AG10803 (cell line): ENCODE measurements at regions not wholly inside any gene's neighbourhood (a gene's known extent, or its start where the extent isn't known, plus 50 kb on each side); places are given as distances from the start of the nearest gene placed in this dataset.

Experiments used
- DNase-seq: peaks from one replicate; pipeline ENCODE4 v3.0.0; 2010; ENCODE audit warnings: low read depth
- H3K4me3 ChIP-seq: 2 replicates; pipeline ENCODE4 v1.5.1; 2011; ENCODE audit warnings: mild to moderate bottlenecking, low read length, control low read depth
- CTCF ChIP-seq: conservative IDR thresholded peaks from 2 replicates; pipeline ENCODE4 v1.5.1; 2011; ENCODE audit warnings: mild to moderate bottlenecking, low read length, control low read depth, inconsistent platforms

- no peak for TF ChIP-seq CTCF
- H3K4me3 ChIP-seq = no peak overlapping the region
- DNase-seq = no peak
Observed at GRCh38 chr15:98167722-98168268, 207.3 kb downstream of the ARRDC4 start.

GRCh38 chr15:98169551-98169950, 209.0 kb downstream of the ARRDC4 start:
- DNase-seq = no peak
- no peak for TF ChIP-seq CTCF

GRCh38 chr15:98174286-98174685, 213.8 kb downstream of the ARRDC4 start:
- DNase-seq = peak; percentile 37
- TF ChIP-seq CTCF = no peak; the same call in 1 of the 2 replicates
- no peak overlapping the region for H3K4me3 ChIP-seq

More at GRCh38 chr15:98169551-98169950, 209.0 kb downstream of the ARRDC4 start:
- no peak overlapping the region for H3K4me3 ChIP-seq

- DNase-seq = no peak
- no peak for TF ChIP-seq CTCF
- no peak overlapping the region for H3K4me3 ChIP-seq
Observed at GRCh38 chr15:98174841-98175240, 214.3 kb downstream of the ARRDC4 start.

DNA sequence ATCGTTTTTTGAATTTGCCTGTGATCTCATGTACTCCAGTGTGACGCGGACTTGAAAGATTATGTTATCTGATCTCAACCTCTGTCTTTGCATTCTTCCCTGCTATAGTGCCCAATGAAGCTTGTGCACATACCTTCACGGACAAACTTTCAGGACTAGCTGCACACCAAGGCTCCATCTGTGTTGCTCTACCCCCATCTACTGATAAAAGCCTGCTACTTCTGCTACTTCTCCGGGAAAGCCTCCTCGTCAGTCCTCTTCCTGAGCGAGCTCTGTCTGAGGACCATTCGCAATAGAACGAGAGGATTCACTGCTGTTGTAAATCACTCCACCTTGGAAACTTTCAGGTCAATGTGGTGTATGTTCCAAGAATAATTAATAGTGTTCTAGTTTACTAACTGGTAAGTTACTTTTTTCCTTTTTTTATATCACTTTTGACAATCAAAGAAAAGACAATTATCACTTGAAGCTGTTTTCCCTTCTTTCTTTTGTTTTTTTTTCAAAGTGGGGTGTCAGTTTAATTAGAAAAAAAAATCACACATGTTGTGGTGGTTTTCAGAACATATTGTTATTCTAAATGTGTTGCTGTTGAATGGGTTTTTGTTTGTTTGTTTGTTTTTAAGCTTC, 217.6 kb downstream of the ARRDC4 start:
- peak; percentile 99 for TF ChIP-seq CTCF
- peak; percentile 75 for DNase-seq
- no peak overlapping the region for H3K4me3 ChIP-seq

DNA sequence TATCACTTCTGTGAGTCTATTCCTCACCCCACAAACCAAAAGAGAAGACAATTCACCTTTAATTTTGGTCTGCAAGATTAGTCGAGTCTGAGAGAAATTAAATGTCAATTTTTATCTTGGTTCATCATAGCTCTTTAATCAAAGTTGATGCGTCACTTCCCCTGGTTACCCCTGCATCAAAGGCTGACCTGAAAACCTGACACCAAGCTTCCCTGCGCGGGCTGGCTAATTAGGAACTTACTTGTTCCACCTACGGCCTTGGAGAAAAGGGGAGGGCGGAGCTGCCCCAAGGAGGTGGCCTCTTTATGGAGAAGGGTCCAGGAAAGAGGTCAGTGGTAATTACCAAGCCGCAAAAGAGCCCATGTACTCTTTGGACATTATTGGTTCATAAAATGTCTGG, 218.4 kb downstream of the ARRDC4 start:
- TF ChIP-seq CTCF = no peak
- no peak overlapping the region for H3K4me3 ChIP-seq
- no peak for DNase-seq

DNA sequence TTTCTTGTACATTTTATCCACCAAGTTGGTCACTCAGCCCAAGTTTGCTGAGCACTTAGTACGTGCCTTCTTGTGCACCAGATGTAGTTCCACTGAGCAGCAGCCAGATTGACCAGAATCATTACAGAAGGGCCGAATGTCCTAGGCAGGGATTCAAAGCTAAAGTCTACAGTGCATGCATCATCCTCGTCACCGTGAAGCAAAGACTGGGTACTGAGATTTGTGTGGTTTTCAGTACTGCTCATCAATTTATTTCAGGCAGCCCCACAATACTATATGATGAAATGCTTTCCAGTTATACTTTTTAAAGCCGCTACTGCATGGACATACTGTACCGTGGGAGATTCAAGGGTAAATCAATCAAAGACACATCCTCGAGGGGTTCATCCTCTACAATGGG, 227.0 kb downstream of the ARRDC4 start:
- no peak for TF ChIP-seq CTCF
- H3K4me3 ChIP-seq = no peak overlapping the region
- DNase-seq = no peak
